Activated T-cell treated with anti-CD3 and anti-CD28 coated beads, Interleukin-2, amount 50 U/mL, for 24 hours (primary cell): ENCODE measurements at regions not wholly inside any gene's neighbourhood (a gene's known extent, or its start where the extent isn't known, plus 50 kb on each side); places are given as distances from the start of the nearest gene placed in this dataset.

ENCODE experiments used
- DNase-seq: peaks from one replicate; pipeline ENCODE4 v3.0.0-alpha.2; 2020
- H3K27ac Mint-ChIP-seq: 2 replicates; pipeline ENCODE4 v1.8.0; 2020; ENCODE audit warnings: mild to moderate bottlenecking, mixed read lengths
- H3K27me3 Mint-ChIP-seq: 2 replicates; pipeline ENCODE4 v1.8.0; 2020; ENCODE audit warnings: mixed read lengths
- H3K36me3 Mint-ChIP-seq: 2 replicates; pipeline ENCODE4 v1.8.0; 2020; ENCODE audit warnings: low read depth, mixed read lengths
- H3K4me1 Mint-ChIP-seq: 2 replicates; pipeline ENCODE4 v1.8.0; 2020; ENCODE audit warnings: low read depth, mixed read lengths
- H3K4me3 Mint-ChIP-seq: 2 replicates; pipeline ENCODE4 v1.8.0; 2020; ENCODE audit warnings: mild to moderate bottlenecking, moderate library complexity, mixed read lengths
- H3K9me3 Mint-ChIP-seq: 2 replicates; pipeline ENCODE4 v1.8.0; 2020; ENCODE audit warnings: mixed read lengths

DNA sequence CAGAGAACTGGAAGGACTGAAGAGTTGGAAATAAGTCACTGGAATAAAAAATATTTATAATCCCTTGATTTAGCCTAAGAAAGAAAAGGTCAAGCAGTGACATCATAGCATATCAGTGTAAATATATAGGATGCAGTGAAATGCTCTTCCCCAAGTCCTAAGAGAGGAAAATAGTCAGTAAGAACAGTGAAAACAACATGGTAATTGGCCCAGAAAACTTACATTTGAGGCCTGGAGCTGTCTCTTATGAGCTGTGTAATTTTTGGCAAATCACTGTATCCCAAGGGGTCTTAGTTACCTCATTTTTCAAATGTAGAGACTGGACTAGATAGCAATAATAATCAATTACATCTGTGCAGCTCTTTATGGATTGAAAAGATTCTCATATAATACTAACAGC is 255.7 kb upstream of the AR start:
- no peaks in the 10 kb centered on the region for H3K9me3 Mint-ChIP-seq
- H3K4me3 Mint-ChIP-seq: no peak overlapping the region
- no peaks in the 10 kb centered on the region for H3K36me3 Mint-ChIP-seq
- H3K27ac Mint-ChIP-seq: no peak overlapping the region
- no peaks in the 10 kb centered on the region for H3K4me1 Mint-ChIP-seq
- peaks cover 30% of the 10 kb centered on the region for H3K27me3 Mint-ChIP-seq
- no peak for DNase-seq

DNA sequence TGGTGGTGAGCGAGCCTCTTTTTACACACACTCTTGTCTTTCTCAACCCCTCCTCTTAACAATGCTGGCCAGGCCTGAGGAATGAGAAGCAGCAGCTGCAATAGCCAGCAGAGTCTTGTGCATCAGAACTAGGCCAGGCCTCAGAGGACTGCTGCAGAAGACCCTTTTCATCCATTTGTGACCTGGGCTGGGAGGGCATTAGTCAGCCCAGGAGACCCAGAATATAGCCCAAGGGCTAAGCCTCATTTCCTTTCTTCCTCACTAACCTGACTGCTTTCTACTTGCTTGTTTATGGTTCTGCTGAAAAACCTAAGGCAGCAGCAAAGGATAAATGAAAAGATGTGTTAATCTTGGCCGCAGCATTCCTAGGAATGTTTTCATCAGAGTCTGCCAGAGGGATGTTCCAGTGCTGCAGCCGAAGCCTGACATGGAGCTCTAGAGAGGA is 254.7 kb upstream of the AR start:
- Mint-ChIP-seq H3K9me3 (no peaks in the 10 kb centered on the region), H3K27me3 (peaks cover 32% of the 10 kb centered on the region), H3K36me3 (no peaks in the 10 kb centered on the region), H3K4me1 (no peaks in the 10 kb centered on the region), H3K4me3 (no peak overlapping the region), H3K27ac (no peak overlapping the region)
- no peak for DNase-seq

DNA sequence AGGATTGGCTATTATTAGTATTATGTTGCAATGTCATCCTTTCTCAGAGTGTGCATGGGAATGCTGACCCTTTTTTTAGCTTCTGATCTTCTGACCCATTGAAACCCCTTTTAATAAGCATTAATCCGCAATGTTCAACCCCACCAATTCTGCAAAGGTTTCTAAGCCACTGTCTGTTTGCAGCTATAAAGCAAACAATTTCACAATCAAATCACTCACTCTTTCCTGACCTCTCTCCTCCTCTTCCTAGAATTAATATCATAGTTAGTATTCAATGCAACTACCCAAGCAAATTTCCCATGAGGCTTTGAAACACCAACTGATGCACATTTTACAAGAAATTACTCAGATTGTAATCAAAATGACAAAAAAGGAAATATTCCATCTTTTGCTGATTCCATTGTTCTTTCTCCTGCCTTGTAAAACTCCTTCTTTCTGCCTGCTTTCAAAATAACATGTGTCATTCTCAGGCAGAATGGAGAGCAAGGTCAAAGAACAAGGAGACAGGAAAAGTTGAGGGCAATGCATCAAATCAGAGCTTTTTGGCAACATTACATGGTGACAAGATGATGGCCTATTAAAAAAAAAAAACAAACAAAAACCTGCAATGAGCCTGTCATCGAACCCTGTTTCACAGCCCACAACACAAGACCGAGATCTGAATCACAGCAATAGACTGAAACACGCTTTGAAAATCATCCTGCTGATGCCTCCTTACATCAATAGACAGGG is 253.2 kb upstream of the AR start:
- no peaks in the 10 kb centered on the region for H3K9me3 Mint-ChIP-seq
- H3K27me3 Mint-ChIP-seq: peaks cover 32% of the 10 kb centered on the region
- H3K4me1 Mint-ChIP-seq: no peaks in the 10 kb centered on the region
- no peak for DNase-seq
- no peak overlapping the region for H3K4me3 Mint-ChIP-seq
- no peaks in the 10 kb centered on the region for H3K36me3 Mint-ChIP-seq
- H3K27ac Mint-ChIP-seq: no peak overlapping the region

DNA sequence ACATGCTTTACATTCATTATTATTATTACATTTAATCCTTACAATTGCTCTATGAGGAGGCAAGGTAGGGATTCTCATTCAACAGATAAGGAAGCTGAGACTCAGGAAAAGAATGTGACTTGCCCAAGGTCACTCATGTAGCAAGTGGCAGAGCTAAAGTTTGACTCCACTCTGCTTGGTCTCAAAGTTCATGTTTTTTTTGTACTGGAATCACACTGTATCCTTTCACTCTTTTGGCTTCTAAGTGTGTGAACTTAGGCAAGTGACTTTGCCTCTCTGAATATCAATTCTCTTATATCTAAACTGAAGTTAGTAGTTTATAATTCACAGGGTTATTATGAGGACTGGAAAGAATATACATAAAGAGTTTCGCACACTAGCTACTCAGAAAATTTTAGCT is 247.9 kb upstream of the AR start:
- no peak overlapping the region for H3K4me3 Mint-ChIP-seq
- no peaks in the 10 kb centered on the region for H3K4me1 Mint-ChIP-seq
- peaks cover 24% of the 10 kb centered on the region for H3K27me3 Mint-ChIP-seq
- no peaks in the 10 kb centered on the region for H3K9me3 Mint-ChIP-seq
- no peak overlapping the region for H3K27ac Mint-ChIP-seq
- no peak for DNase-seq
- H3K36me3 Mint-ChIP-seq: no peaks in the 10 kb centered on the region

DNA sequence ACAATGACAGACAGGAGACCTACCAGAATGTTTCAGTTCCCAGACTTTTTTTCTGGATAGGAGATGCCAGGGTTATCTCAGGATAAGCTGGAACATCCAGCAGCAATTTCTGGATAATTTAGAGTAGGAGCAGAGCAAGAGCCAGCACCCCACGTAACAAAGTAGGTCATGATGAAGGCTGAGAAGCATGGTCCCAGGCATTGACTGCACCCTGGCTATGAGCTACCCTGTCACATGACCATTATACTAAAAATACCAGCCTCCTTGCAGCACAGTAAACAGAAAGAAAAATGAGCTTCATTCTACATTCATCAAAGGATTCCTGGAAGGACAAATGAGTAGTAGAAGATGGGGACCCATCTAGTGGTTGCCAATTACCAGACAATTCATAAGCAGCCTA is 247.4 kb upstream of the AR start:
- peaks cover 21% of the 10 kb centered on the region for H3K27me3 Mint-ChIP-seq
- no peaks in the 10 kb centered on the region for H3K4me1 Mint-ChIP-seq
- H3K27ac Mint-ChIP-seq: no peak overlapping the region
- DNase-seq: no peak
- H3K4me3 Mint-ChIP-seq: no peak overlapping the region
- no peaks in the 10 kb centered on the region for H3K9me3 Mint-ChIP-seq
- H3K36me3 Mint-ChIP-seq: no peaks in the 10 kb centered on the region

DNA sequence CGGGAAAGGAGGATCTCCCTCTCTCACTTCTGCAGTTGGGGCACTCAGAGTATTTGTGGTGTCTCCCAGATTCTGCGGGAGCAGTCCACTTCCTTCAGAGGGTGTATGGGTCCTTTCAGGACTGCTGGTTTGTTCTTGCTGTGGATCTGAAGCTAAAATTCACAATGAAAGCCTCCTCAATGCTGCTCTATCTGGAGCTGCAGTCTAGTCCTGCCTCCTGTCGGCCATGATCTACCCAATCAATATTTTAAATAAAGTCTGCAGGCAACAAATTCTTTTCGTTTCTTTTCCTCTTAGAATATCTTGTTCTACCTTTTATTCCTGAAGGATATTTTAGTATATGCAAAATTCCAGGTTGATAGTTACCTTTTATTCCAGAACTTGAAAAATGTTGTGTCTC is 226.1 kb upstream of the AR start:
- no peaks in the 10 kb centered on the region for H3K36me3 Mint-ChIP-seq
- H3K9me3 Mint-ChIP-seq: peaks cover 5% of the 10 kb centered on the region
- H3K4me3 Mint-ChIP-seq: no peak overlapping the region
- DNase-seq: no peak
- no peak overlapping the region for H3K27ac Mint-ChIP-seq
- H3K4me1 Mint-ChIP-seq: no peaks in the 10 kb centered on the region
- peaks cover 31% of the 10 kb centered on the region for H3K27me3 Mint-ChIP-seq

DNA sequence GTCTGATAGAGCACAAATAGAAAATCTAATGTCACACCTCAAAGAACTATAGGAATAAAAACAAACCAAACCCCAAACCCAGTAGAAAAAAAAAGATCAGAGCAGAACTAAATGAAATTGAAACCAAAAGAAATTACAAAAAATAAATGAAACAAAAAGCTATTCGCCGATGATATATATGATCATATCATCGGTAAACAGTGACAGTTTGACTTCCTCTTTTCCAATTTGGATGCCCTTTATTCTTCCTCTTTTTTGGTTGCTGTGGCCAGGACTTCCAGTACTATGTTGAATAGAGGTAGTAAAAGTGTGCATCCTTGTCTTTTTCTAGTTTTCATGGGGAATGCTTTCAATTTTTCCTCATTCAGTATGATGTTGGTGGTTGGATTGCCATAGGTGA is 215.3 kb upstream of the AR start:
- Mint-ChIP-seq H3K27me3 (peaks cover 38% of the 10 kb centered on the region), H3K4me1 (no peaks in the 10 kb centered on the region), H3K4me3 (no peak overlapping the region), H3K9me3 (peaks cover 5% of the 10 kb centered on the region), H3K27ac (no peak overlapping the region), H3K36me3 (no peaks in the 10 kb centered on the region)
- DNase-seq: no peak

DNA sequence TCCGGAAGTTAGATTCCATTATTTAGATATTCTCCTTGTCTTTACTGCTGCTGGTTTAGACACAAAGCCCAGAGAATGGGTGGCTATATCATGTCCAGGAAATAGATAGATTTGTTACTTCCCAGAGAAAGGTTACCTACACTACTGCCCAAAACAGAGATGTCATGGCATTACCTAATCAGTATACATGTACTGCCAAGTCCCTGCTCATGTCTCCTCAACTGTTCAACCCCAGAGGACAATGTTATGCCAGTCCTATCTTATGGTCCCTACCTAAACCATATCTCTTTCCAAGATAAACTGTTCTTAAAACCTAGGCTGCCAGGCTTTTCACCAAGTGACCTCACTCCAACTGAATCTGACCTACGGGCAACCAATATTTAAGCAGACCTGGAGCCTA is 209.5 kb upstream of the AR start:
- Mint-ChIP-seq H3K9me3 (no peaks in the 10 kb centered on the region), H3K27me3 (peaks cover 32% of the 10 kb centered on the region), H3K4me1 (no peaks in the 10 kb centered on the region), H3K27ac (no peak overlapping the region), H3K36me3 (no peaks in the 10 kb centered on the region), H3K4me3 (no peak overlapping the region)
- DNase-seq: no peak

DNA sequence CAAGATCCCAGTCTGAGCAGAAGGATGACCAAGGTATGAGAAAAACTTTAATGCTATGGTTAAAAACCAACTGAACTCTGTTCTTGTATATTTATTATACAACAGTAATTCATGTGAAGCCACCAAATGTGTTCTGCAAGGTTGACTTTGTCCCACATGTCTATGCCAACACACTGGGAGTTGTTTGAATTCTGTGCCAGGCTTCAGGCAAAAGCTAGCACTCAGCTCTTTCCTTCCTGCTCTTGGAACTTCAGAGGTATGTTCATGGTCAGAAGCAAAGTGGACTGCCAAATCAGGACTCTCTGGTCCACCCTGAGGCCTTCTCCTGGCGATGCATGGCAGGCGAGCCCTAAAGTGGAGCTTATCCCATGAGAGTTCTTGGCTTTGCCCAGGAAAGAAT is 205.6 kb upstream of the AR start:
- Mint-ChIP-seq H3K27me3 (peaks cover 21% of the 10 kb centered on the region), H3K9me3 (no peaks in the 10 kb centered on the region), H3K36me3 (no peaks in the 10 kb centered on the region), H3K4me3 (no peak overlapping the region), H3K4me1 (no peaks in the 10 kb centered on the region), H3K27ac (no peak overlapping the region)
- DNase-seq: no peak

DNA sequence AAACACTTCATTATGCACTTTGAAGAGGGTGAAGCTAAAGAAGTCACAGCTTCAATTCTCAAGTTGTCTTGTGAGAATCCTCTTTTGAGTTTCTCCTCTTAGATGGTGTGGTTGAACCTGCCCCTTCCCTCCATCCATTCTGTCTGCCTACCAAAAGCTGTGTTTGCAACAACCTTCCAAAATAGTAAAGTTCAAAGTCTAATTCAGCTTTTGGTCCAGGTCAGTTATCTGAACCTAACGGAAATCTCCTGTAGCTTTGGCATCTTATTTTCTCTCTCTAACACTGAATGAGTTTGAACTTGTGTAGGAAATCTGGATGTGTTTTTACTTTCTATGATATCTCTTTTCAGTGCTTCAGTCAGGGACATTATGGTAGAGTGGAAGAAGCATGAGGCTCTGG is 201.7 kb upstream of the AR start:
- Mint-ChIP-seq H3K36me3 (no peaks in the 10 kb centered on the region), H3K4me1 (no peaks in the 10 kb centered on the region), H3K4me3 (no peak overlapping the region), H3K27ac (no peak overlapping the region), H3K9me3 (no peaks in the 10 kb centered on the region), H3K27me3 (peaks cover 20% of the 10 kb centered on the region)
- no peak for DNase-seq

DNA sequence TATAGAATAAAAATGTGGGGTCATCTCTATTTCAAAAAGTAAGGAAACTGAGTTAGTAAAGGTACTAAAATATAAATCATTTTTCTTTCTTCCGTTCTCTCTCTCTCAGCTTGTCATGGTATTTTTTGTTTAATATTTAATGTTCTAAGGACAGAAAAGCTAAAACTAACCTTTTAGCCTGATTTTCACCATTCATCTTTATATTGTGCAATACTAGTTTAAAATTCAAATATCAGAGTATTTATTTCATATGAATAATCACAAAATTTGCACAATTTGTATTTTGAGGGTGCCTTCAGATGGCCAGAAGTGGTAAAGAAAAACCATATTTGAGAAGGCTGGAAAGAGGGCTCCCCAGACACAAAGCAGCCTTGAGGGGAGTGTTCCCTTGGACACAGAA is 197.6 kb upstream of the AR start:
- Mint-ChIP-seq H3K27ac (no peak overlapping the region), H3K4me3 (no peak overlapping the region), H3K36me3 (no peaks in the 10 kb centered on the region), H3K27me3 (peaks cover 22% of the 10 kb centered on the region), H3K9me3 (no peaks in the 10 kb centered on the region), H3K4me1 (no peaks in the 10 kb centered on the region)
- no peak for DNase-seq

DNA sequence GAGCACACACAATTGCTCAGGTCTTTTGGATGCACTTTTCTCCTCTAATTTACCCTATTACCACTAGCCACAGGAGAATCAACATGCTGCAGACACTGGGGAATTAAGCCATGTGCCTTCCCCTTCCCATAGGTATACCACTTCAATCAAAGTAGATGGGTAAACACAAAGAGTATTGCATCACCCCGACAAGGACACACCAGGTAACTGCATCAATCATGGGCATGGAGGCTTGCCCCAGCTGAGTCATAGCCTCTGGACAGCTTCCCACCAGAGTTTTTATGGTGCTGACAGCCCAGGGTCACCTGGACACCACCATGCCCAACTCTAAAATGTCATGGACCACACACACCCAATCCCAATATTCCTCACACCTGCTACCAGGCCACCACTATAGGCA is 197.2 kb upstream of the AR start:
- no peaks in the 10 kb centered on the region for H3K9me3 Mint-ChIP-seq
- H3K4me1 Mint-ChIP-seq: no peaks in the 10 kb centered on the region
- no peak for DNase-seq
- H3K27ac Mint-ChIP-seq: no peak overlapping the region
- peaks cover 23% of the 10 kb centered on the region for H3K27me3 Mint-ChIP-seq
- H3K36me3 Mint-ChIP-seq: no peaks in the 10 kb centered on the region
- no peak overlapping the region for H3K4me3 Mint-ChIP-seq

DNA sequence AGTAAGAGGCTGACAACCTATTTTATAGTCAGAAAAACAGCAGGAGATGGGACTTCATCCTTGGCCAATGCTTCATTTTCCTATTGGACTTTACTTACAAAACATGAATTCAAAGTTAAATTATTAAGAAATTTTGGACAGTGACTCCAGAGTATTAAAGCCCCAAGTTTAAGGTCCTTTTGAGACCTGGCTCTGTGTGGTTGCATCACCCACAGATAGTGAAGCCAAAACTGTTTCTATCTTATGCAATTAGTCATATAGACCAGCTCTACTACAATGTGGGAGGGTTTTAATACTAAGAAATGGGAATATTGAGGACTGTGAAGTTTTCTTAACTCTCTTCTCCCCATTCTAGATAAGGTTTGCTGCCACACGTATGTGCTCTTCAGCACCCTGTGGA is 196.7 kb upstream of the AR start:
- Mint-ChIP-seq H3K4me1 (no peaks in the 10 kb centered on the region), H3K27me3 (peaks cover 23% of the 10 kb centered on the region)

DNA sequence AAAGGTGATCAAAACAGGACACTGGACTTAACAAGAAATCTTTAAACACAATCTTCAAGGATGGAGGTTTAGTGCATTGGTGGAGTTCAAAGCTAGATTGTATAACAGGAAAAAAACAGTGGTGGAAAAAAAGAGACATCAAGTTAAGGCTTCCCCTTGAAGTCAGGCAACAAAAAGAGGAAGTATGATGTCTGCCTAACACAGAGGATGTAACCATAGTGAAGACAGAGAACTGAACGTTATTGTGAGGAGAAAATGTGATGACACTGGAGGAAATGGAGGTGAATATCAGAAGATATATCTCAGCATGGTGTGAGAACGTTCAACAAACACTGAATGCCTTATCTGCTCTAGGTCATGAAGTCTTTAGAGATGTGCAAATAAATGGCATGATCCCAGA is 192.4 kb upstream of the AR start:
- DNase-seq: no peak
- H3K4me1 Mint-ChIP-seq: no peaks in the 10 kb centered on the region
- H3K27ac Mint-ChIP-seq: no peak overlapping the region
- H3K36me3 Mint-ChIP-seq: no peaks in the 10 kb centered on the region
- peaks cover 19% of the 10 kb centered on the region for H3K27me3 Mint-ChIP-seq
- no peaks in the 10 kb centered on the region for H3K9me3 Mint-ChIP-seq
- H3K4me3 Mint-ChIP-seq: no peak overlapping the region

More for the DNA sequence above, 196.7 kb upstream of the AR start:
- H3K27ac Mint-ChIP-seq: no peak overlapping the region
- no peaks in the 10 kb centered on the region for H3K9me3 Mint-ChIP-seq
- H3K36me3 Mint-ChIP-seq: no peaks in the 10 kb centered on the region
- no peak for DNase-seq
- no peak overlapping the region for H3K4me3 Mint-ChIP-seq

DNA sequence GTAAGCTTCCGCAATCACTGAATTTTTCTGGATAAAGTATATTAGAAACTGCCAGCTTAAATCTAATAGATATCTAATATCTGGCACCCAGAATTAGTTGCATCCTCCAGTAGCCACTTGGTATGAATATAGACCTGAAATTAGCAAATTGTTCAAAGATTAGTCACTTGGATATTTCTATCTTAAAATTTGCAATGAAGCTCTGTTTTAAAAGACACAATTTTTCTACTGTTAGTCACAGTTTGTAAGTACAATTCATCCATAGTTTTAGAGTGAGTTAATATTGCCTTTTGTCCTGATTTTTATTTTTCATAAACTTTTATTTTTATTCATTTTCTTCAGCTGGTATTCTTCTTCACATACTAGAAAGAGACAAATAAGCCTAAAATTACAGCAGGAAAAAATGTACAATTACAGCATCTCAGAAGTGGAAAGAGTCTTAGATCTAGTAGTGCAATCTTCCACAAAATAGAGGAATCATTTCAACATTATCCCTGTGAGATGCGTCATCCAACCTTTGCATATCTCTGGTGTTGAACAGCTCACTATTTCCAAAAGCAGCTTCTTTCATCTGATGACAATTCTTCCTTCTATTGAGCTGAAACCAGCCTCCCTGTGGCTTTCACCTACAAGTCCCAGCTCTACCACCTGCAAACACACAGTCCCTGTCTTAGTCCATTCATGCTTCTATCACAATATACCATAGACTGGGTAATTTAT is 190.0 kb upstream of the AR start:
- Mint-ChIP-seq H3K4me3 (no peak overlapping the region), H3K9me3 (no peaks in the 10 kb centered on the region), H3K27ac (no peak overlapping the region), H3K4me1 (no peaks in the 10 kb centered on the region), H3K27me3 (peaks cover 34% of the 10 kb centered on the region), H3K36me3 (no peaks in the 10 kb centered on the region)
- no peak for DNase-seq
